NCI-H226 (cell line): ENCODE measurements at regions not wholly inside any gene's neighbourhood (a gene's known extent, or its start where the extent isn't known, plus 50 kb on each side); places are given as distances from the start of the nearest gene placed in this dataset.
"Not testable (repeated sequence)": the region's sequence is repeated elsewhere in the genome, so short reads cannot be mapped to it uniquely, and the experiment has no call there.

Source experiments
- DNase-seq: peaks from one replicate; pipeline ENCODE4 v3.0.0-alpha.2; 2015

- DNase-seq, result no peak
Observed at GRCh38 chr21:28156590-28156989, 836.1 kb downstream of the LTN1 start.

GRCh38 chr21:28154121-28154520 is 838.6 kb downstream of the LTN1 start:
- DNase-seq, result no peak

- no peak for DNase-seq
Observed at GRCh38 chr21:28152732-28153131, 839.9 kb downstream of the LTN1 start.

GRCh38 chr21:28151758-28152157 is 840.9 kb downstream of the LTN1 start:
- no peak for DNase-seq

- DNase-seq, result no peak
Observed at GRCh38 chr21:28150778-28151177, 841.9 kb downstream of the LTN1 start.

- no peak for DNase-seq
Observed at GRCh38 chr21:28148400-28149064, 844.1 kb downstream of the LTN1 start.

GRCh38 chr21:28144653-28145052 is 848.0 kb downstream of the LTN1 start:
- DNase-seq, result no peak

- DNase-seq, result no peak
Observed at GRCh38 chr21:28144089-28144488, 848.6 kb downstream of the LTN1 start.

GRCh38 chr21:28142697-28143096 is 850.0 kb downstream of the LTN1 start:
- DNase-seq, result peak; percentile 54

GRCh38 chr21:28138272-28138671 is 854.4 kb downstream of the LTN1 start:
- no peak for DNase-seq

- DNase-seq, result no peak
Observed at GRCh38 chr21:28136656-28137255, 855.9 kb downstream of the LTN1 start.

- no peak for DNase-seq
Observed at GRCh38 chr21:28135646-28136045, 857.0 kb downstream of the LTN1 start.

- DNase-seq, result no peak
Observed at GRCh38 chr21:28133116-28133515, 859.6 kb downstream of the LTN1 start.

- DNase-seq, result no peak
Observed at GRCh38 chr21:28132713-28133112, 860.0 kb downstream of the LTN1 start.

GRCh38 chr21:28127175-28127785 is 865.4 kb downstream of the LTN1 start:
- DNase-seq, result no peak

- DNase-seq, result no peak
Observed at GRCh38 chr21:28126521-28127174, 866.0 kb downstream of the LTN1 start.

- DNase-seq, result no peak
Observed at GRCh38 chr21:28124541-28124940, 868.1 kb downstream of the LTN1 start.

GRCh38 chr21:28118570-28118969 is 874.1 kb downstream of the LTN1 start:
- DNase-seq, result no peak

GRCh38 chr21:28114986-28115385 is 877.7 kb downstream of the LTN1 start:
- not testable (repeated sequence) for DNase-seq

GRCh38 chr21:28113718-28114117 is 879.0 kb downstream of the LTN1 start:
- DNase-seq, result no peak

- no peak for DNase-seq
Observed at GRCh38 chr21:28112511-28112910, 880.2 kb downstream of the LTN1 start.

- peak; percentile 36 for DNase-seq
Observed at GRCh38 chr21:28111151-28111619, 881.5 kb downstream of the LTN1 start.

- no peak for DNase-seq
Observed at GRCh38 chr21:28110716-28111115, 882.0 kb downstream of the LTN1 start.

- no peak for DNase-seq
Observed at GRCh38 chr21:28110074-28110473, 882.6 kb downstream of the LTN1 start.
